ENCODE measurements at regions not wholly inside any gene's neighbourhood (a gene's known extent, or its start where the extent isn't known, plus 50 kb on each side); places are given as distances from the start of the nearest gene placed in this dataset.

- no peak for DNase-seq
- H3K4me1 ChIP-seq (ENCODE audit: control insufficient read depth, insufficient read depth, low read length), result no peaks in the 10 kb centered on the region
- H3K27ac ChIP-seq (ENCODE audit: low read length), result no peak overlapping the region
- H3K4me3 ChIP-seq (ENCODE audit: low read length), result no peak overlapping the region
- no peaks in the 10 kb centered on the region for H3K9me3 ChIP-seq (replicated peaks; ENCODE audit: control insufficient read depth, low read depth, low read length)
- no CpG with 5 or more reads among the region's 2 CpGs for WGBS (ENCODE audit: insufficient coverage)
- H3K36me3 ChIP-seq (ENCODE audit: control insufficient read depth, insufficient read depth, low read length), result no peaks in the 10 kb centered on the region
- no peaks in the 10 kb centered on the region for H3K27me3 ChIP-seq (ENCODE audit: control insufficient read depth, insufficient read depth, low read length)
Measured at GRCh38 chr15:35813573-35813972, 267.6 kb upstream of the DPH6 start.

GRCh38 chr15:35818846-35819245 lies 272.9 kb upstream of the DPH6 start:
- no peak for DNase-seq
- H3K4me3 ChIP-seq (ENCODE audit: low read length), result no peak overlapping the region
- no peaks in the 10 kb centered on the region for H3K27me3 ChIP-seq (ENCODE audit: control insufficient read depth, insufficient read depth, low read length)
- H3K36me3 ChIP-seq (ENCODE audit: control insufficient read depth, insufficient read depth, low read length), result no peaks in the 10 kb centered on the region
- WGBS (ENCODE audit: insufficient coverage), result no CpG with 5 or more reads among the region's 1 CpG
- no peak overlapping the region for H3K27ac ChIP-seq (ENCODE audit: low read length)
- H3K4me1 ChIP-seq (ENCODE audit: control insufficient read depth, insufficient read depth, low read length), result no peaks in the 10 kb centered on the region
- no peaks in the 10 kb centered on the region for H3K9me3 ChIP-seq (replicated peaks; ENCODE audit: control insufficient read depth, low read depth, low read length)

- Histone ChIP-seq H3K27ac (ENCODE audit: low read length) (no peak overlapping the region), H3K4me1 (ENCODE audit: control insufficient read depth, insufficient read depth, low read length) (no peaks in the 10 kb centered on the region), H3K36me3 (ENCODE audit: control insufficient read depth, insufficient read depth, low read length) (no peaks in the 10 kb centered on the region), H3K9me3 (replicated peaks; ENCODE audit: control insufficient read depth, low read depth, low read length) (no peaks in the 10 kb centered on the region), H3K4me3 (ENCODE audit: low read length) (no peak overlapping the region), H3K27me3 (ENCODE audit: control insufficient read depth, insufficient read depth, low read length) (no peaks in the 10 kb centered on the region)
- DNase-seq, result no peak
Measured at GRCh38 chr15:35822153-35822552, 276.2 kb upstream of the DPH6 start.

GRCh38 chr15:35827141-35827540 lies 281.2 kb upstream of the DPH6 start:
- Histone ChIP-seq H3K27me3 (ENCODE audit: control insufficient read depth, insufficient read depth, low read length) (no peaks in the 10 kb centered on the region), H3K27ac (ENCODE audit: low read length) (no peak overlapping the region), H3K4me1 (ENCODE audit: control insufficient read depth, insufficient read depth, low read length) (peaks cover 5% of the 10 kb centered on the region), H3K9me3 (replicated peaks; ENCODE audit: control insufficient read depth, low read depth, low read length) (no peaks in the 10 kb centered on the region), H3K4me3 (ENCODE audit: low read length) (no peak overlapping the region), H3K36me3 (ENCODE audit: control insufficient read depth, insufficient read depth, low read length) (no peaks in the 10 kb centered on the region)
- no peak for DNase-seq
- no CpG with 5 or more reads among the region's 1 CpG for WGBS (ENCODE audit: insufficient coverage)

- Histone ChIP-seq H3K27me3 (ENCODE audit: control insufficient read depth, insufficient read depth, low read length) (no peaks in the 10 kb centered on the region), H3K36me3 (ENCODE audit: control insufficient read depth, insufficient read depth, low read length) (no peaks in the 10 kb centered on the region), H3K4me1 (ENCODE audit: control insufficient read depth, insufficient read depth, low read length) (peaks cover 5% of the 10 kb centered on the region), H3K4me3 (ENCODE audit: low read length) (no peak overlapping the region), H3K27ac (ENCODE audit: low read length) (no peak overlapping the region), H3K9me3 (replicated peaks; ENCODE audit: control insufficient read depth, low read depth, low read length) (no peaks in the 10 kb centered on the region)
- peak; percentile 56 for DNase-seq
- WGBS (ENCODE audit: insufficient coverage), result 0% methylated on average over 1 of the region's 3 CpGs
Measured at GRCh38 chr15:35827911-35828310, 281.9 kb upstream of the DPH6 start.

- no CpG with 5 or more reads among the region's 1 CpG for WGBS (ENCODE audit: insufficient coverage)
- Histone ChIP-seq H3K4me3 (ENCODE audit: low read length) (no peak overlapping the region), H3K27ac (ENCODE audit: low read length) (no peak overlapping the region), H3K4me1 (ENCODE audit: control insufficient read depth, insufficient read depth, low read length) (no peaks in the 10 kb centered on the region), H3K9me3 (replicated peaks; ENCODE audit: control insufficient read depth, low read depth, low read length) (no peaks in the 10 kb centered on the region), H3K36me3 (ENCODE audit: control insufficient read depth, insufficient read depth, low read length) (no peaks in the 10 kb centered on the region), H3K27me3 (ENCODE audit: control insufficient read depth, insufficient read depth, low read length) (no peaks in the 10 kb centered on the region)
- DNase-seq, result no peak
Measured at GRCh38 chr15:35833581-35833980, 287.6 kb upstream of the DPH6 start.

GRCh38 chr15:35834216-35834830 lies 288.4 kb upstream of the DPH6 start:
- no peaks in the 10 kb centered on the region for H3K27me3 ChIP-seq (ENCODE audit: control insufficient read depth, insufficient read depth, low read length)
- H3K4me1 ChIP-seq (ENCODE audit: control insufficient read depth, insufficient read depth, low read length), result no peaks in the 10 kb centered on the region
- no peaks in the 10 kb centered on the region for H3K9me3 ChIP-seq (replicated peaks; ENCODE audit: control insufficient read depth, low read depth, low read length)
- no peak overlapping the region for H3K4me3 ChIP-seq (ENCODE audit: low read length)
- no CpG with 5 or more reads among the region's 4 CpGs for WGBS (ENCODE audit: insufficient coverage)
- no peaks in the 10 kb centered on the region for H3K36me3 ChIP-seq (ENCODE audit: control insufficient read depth, insufficient read depth, low read length)
- DNase-seq, result peak; percentile 84
- no peak overlapping the region for H3K27ac ChIP-seq (ENCODE audit: low read length)

GRCh38 chr15:35834866-35835265 lies 288.9 kb upstream of the DPH6 start:
- peak; percentile 46 for DNase-seq
- Histone ChIP-seq H3K9me3 (replicated peaks; ENCODE audit: control insufficient read depth, low read depth, low read length) (no peaks in the 10 kb centered on the region), H3K27me3 (ENCODE audit: control insufficient read depth, insufficient read depth, low read length) (no peaks in the 10 kb centered on the region), H3K4me3 (ENCODE audit: low read length) (no peak overlapping the region), H3K27ac (ENCODE audit: low read length) (no peak overlapping the region), H3K4me1 (ENCODE audit: control insufficient read depth, insufficient read depth, low read length) (no peaks in the 10 kb centered on the region), H3K36me3 (ENCODE audit: control insufficient read depth, insufficient read depth, low read length) (no peaks in the 10 kb centered on the region)
- no CpG with 5 or more reads among the region's 2 CpGs for WGBS (ENCODE audit: insufficient coverage)

GRCh38 chr15:35838424-35839111 lies 292.6 kb upstream of the DPH6 start:
- Histone ChIP-seq H3K4me3 (ENCODE audit: low read length) (no peak overlapping the region), H3K27ac (ENCODE audit: low read length) (no peak overlapping the region), H3K4me1 (ENCODE audit: control insufficient read depth, insufficient read depth, low read length) (peaks cover 9% of the 10 kb centered on the region), H3K36me3 (ENCODE audit: control insufficient read depth, insufficient read depth, low read length) (no peaks in the 10 kb centered on the region), H3K27me3 (ENCODE audit: control insufficient read depth, insufficient read depth, low read length) (no peaks in the 10 kb centered on the region), H3K9me3 (replicated peaks; ENCODE audit: control insufficient read depth, low read depth, low read length) (no peaks in the 10 kb centered on the region)
- DNase-seq, result no peak
- 27% methylated on average over 2 of the region's 12 CpGs for WGBS (ENCODE audit: insufficient coverage)

GRCh38 chr15:35842631-35843030 lies 296.7 kb upstream of the DPH6 start:
- Histone ChIP-seq H3K9me3 (replicated peaks; ENCODE audit: control insufficient read depth, low read depth, low read length) (no peaks in the 10 kb centered on the region), H3K27ac (ENCODE audit: low read length) (no peak overlapping the region), H3K27me3 (ENCODE audit: control insufficient read depth, insufficient read depth, low read length) (no peaks in the 10 kb centered on the region), H3K4me1 (ENCODE audit: control insufficient read depth, insufficient read depth, low read length) (peaks cover 9% of the 10 kb centered on the region), H3K36me3 (ENCODE audit: control insufficient read depth, insufficient read depth, low read length) (no peaks in the 10 kb centered on the region), H3K4me3 (ENCODE audit: low read length) (no peak overlapping the region)
- peak; percentile 20 for DNase-seq
- WGBS (ENCODE audit: insufficient coverage), result no CpG with 5 or more reads among the region's 3 CpGs

- H3K4me3 ChIP-seq (ENCODE audit: low read length), result no peak overlapping the region
- no peaks in the 10 kb centered on the region for H3K36me3 ChIP-seq (ENCODE audit: control insufficient read depth, insufficient read depth, low read length)
- H3K27ac ChIP-seq (ENCODE audit: low read length), result no peak overlapping the region
- WGBS (ENCODE audit: insufficient coverage), result 63% methylated on average over 2 of the region's 2 CpGs
- H3K9me3 ChIP-seq (replicated peaks; ENCODE audit: control insufficient read depth, low read depth, low read length), result no peaks in the 10 kb centered on the region
- no peaks in the 10 kb centered on the region for H3K27me3 ChIP-seq (ENCODE audit: control insufficient read depth, insufficient read depth, low read length)
- H3K4me1 ChIP-seq (ENCODE audit: control insufficient read depth, insufficient read depth, low read length), result peaks cover 9% of the 10 kb centered on the region
- no peak for DNase-seq
Measured at GRCh38 chr15:35843498-35843897, 297.5 kb upstream of the DPH6 start.

Data from muscle of leg (tissue), 3 donors.